RKO (cell line): ENCODE measurements at regions not wholly inside any gene's neighbourhood (a gene's known extent, or its start where the extent isn't known, plus 50 kb on each side); places are given as distances from the start of the nearest gene placed in this dataset.

Experiments
- DNase-seq: peaks from one replicate; pipeline ENCODE4 v3.0.0-alpha.2; 2016; ENCODE audit warnings: low spot score

GRCh38 chr11:13869398-13869886 is 93.1 kb upstream of the SPON1 start:
- DNase-seq: no peak

GRCh38 chr11:13874597-13874996 is 87.9 kb upstream of the SPON1 start:
- no peak for DNase-seq

DNA sequence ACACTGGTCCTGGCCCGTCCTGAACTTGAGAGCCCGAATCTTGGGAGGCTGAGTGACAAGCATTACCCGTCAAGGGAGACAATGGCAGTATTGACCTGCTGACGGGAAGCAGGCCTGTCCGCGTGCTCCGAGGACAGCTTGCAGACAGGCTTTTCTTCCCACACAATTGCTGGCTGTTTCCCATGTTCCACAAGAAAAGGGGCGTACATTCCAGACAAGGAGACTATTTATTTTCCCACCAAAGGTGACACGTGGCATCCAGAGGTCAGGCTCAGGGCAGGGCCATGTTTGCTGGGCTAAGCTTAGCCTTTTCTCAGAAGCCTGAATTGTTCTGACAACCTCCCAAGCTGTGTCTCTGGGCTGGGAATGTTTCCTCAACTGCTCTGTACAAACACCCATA is 86.9 kb upstream of the SPON1 start:
- DNase-seq: no peak

GRCh38 chr11:13876423-13876822 is 86.1 kb upstream of the SPON1 start:
- DNase-seq: no peak

DNA sequence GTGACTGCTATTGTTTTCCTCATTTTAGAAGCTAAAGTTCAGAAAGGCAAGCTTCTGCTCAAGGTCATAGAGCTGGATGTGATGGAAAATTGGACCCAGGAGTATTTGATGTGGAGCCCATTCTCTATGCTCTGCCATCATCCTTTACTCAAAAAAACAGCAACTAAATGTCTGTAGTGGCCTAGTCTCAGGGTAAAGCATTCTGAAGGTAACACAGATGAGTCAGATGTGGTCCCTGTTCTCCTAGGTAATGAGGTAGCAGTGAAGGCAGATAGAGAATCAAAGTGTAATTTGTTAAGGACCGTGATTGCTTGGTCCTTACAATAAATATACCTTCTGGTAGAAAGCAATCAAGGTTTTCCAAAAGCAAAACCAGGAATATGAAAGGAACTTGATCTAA is 84.4 kb upstream of the SPON1 start:
- no peak for DNase-seq

GRCh38 chr11:13880634-13881033 is 81.9 kb upstream of the SPON1 start:
- no peak for DNase-seq

DNA sequence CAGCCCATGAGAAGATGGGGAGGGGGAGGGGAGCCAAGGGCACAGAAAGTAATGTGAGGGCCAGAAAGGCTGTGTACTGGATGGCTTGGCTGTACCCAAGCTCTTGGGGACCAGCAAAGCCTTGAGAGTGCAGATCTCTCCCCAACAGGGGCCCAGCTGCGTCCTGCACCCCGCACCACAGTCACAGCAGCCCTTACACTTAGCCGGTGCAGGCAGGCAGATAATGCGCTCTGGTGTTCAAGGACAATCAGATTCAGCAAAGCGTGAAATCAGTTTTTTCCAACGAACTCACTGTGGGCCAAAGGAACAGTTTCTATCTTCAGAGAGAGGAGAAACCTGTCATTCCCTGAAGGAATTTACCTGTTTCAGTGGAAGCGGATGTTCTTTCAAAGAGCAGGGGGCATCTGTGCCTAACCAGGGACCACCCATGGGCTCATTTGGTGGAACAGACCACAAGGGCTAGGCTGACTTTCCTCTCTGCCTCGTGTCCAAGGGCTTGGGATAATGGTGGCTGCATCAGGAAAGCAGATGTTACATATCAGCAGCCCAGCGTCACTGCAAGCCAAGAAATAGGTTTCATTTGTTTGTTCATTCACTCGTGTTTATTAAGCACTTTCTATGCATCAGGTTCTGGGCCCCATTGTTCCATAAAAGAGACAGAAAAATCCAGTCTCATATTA is 81.2 kb upstream of the SPON1 start:
- DNase-seq: no peak

DNA sequence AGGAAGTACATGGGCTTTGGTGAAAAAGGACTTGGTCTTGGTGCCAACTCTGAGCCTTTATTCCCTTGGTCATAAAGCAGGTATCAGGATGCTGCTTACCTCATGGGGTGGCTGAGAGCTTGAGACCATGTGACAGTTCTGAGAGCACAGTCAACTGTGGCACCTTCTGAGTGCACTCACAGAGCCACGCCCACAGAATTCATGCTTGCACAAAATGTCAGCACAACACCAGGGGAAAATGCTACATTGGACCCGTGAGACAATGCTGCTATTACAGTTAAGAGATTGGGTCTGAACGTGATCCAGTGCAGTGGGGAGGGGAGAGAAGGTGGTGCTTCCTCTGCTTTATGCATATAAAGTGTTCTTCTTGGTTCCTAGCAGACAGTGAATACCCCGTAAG is 79.5 kb upstream of the SPON1 start:
- DNase-seq: no peak

GRCh38 chr11:13883589-13883988 is 78.9 kb upstream of the SPON1 start:
- no peak for DNase-seq

DNA sequence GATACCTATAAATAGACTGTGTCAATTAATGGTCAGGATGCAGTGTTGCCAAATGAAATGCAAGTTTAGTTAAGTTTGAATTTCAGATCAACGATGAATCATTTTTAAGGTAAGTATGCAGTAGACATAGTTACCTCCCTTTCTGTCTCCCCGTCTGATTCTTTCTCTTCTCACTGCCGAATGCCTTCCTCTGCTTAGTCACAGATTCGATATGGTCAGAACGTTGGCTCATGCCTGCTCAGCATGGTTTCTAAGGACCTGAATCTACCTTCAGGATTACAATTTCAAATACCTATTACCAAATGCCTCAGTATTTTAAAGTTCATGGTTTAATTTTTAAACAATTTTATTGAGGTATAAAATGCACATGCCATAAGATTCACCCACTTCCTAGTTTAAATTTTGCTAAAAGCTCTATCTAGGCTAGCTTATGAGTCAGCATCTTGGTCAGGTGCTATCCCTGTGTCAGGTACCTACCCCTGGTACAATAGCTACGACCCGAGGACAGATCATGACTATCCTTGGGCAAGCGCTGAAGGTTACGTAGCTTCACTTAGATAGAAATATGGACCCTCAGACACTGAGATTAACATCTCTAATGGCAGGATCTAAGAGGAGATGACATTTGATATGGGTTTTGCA is 78.2 kb upstream of the SPON1 start:
- DNase-seq: no peak

GRCh38 chr11:13885083-13885482 is 77.4 kb upstream of the SPON1 start:
- no peak for DNase-seq

GRCh38 chr11:13889552-13890249 is 72.8 kb upstream of the SPON1 start:
- no peak for DNase-seq

- no peak for DNase-seq
These were observed 70.6 kb upstream of the SPON1 start for GRCh38 chr11:13891911-13892310.

GRCh38 chr11:13896175-13896980 is 66.1 kb upstream of the SPON1 start:
- DNase-seq: no peak

DNA sequence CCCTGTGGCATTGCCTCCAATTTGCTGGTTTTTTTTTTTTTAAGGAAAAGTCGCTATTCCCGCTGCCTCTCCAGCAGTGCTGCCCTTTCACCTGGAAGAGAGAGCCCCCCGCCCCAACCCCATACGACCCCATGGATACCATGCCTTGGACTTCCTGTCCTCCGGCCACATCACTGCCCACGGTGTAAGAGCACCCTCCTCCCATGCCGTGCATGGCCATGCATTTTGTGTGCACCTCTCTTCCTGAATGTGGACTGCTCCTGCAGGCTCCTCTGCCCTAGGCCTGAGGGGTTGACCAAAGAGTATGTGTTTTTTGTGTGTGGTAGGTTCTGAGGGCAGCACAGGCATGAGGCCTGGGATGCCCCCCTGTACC is 65.6 kb upstream of the SPON1 start:
- DNase-seq: no peak

GRCh38 chr11:13897646-13898276 is 64.8 kb upstream of the SPON1 start:
- no peak for DNase-seq

GRCh38 chr11:13899603-13900002 is 62.9 kb upstream of the SPON1 start:
- DNase-seq: no peak

DNA sequence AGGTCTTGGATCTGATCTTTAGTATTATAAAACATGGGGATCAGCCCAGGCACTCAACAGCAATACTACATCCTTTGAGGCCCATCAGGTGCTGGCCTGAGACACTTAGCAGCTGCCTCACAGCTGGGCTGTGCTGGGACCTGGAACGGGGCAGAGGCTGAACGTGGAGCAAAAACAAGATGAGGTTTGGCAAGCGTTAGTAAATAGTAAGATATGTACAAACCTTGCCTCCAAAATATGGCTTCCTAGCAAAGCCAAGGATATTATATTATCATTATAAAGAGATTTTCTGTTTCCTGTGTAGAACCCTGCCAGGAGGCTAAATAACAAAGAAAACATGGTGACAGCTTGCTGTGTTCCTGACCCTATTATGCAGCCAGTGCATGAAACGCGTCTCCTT is 60.0 kb upstream of the SPON1 start:
- DNase-seq: no peak

GRCh38 chr11:13905137-13905781 is 57.3 kb upstream of the SPON1 start:
- DNase-seq: no peak

DNA sequence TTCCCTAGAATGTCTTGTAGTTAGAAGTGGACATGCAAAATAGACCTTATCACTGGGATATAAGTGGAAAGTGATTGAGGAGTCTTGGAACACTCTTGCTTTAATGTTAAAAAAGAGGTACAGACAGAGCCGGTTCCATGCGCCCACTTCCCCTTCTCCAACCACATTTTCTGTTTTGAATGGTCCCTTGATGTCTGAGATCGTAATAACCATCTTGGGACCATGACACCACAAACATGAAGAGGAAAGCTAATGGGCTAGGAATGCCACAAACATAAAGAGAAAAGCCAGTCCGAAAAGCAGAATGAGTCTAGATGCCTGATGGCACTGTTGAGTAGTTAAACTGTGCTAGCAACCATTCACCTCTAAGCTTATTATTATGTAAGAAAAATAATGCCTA is 54.8 kb upstream of the SPON1 start:
- DNase-seq: no peak

GRCh38 chr11:13908535-13908934 is 54.0 kb upstream of the SPON1 start:
- DNase-seq: no peak
